T47D (cell line): ENCODE measurements at regions not wholly inside any gene's neighbourhood (a gene's known extent, or its start where the extent isn't known, plus 50 kb on each side); places are given as distances from the start of the nearest gene placed in this dataset.

ENCODE experiments used
- DNase-seq, 2 experiments: peaks; one replicate each; pipeline versions ENCODE4 v3.0.0 to v3.0.0-alpha.2; 2011 to 2012; ENCODE audit warnings: low read depth in 1 of 2, low spot score in 1 of 2
- JUND ChIP-seq: IDR thresholded peaks from 2 replicates; pipeline ENCODE4 v1.6.1; 2012; ENCODE audit warnings: low read depth
- in situ Hi-C: cut with HindIII; loops from 2 replicates; pipeline ENCODE4 v1.10.0; 2016; ENCODE audit warnings: low sequenced_read_pairs, low pct_unique_long_range_greater_than_20kb

DNA sequence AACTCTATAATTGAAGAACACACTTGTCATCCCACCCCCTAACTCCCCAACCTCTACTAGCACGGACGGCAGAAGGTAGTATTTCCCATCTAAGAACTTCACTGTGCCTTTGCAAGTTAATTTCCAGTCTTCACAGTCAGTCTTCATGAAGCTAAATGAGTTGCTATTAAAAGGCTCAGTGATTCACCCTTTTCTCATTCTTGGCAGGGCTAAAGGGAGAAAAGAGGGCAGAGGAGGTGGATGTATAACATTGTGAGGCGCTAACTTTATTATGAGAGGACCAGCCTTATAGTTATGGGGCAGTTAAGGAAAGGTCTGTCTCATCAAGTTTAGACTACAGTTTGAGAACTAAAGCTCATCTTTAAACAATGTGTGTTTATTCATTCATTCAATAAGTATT, 161.0 kb upstream of the S100G start:
- in situ Hi-C loops, result no loop called here
- no peak for TF ChIP-seq JUND
- no peak for DNase-seq

DNA sequence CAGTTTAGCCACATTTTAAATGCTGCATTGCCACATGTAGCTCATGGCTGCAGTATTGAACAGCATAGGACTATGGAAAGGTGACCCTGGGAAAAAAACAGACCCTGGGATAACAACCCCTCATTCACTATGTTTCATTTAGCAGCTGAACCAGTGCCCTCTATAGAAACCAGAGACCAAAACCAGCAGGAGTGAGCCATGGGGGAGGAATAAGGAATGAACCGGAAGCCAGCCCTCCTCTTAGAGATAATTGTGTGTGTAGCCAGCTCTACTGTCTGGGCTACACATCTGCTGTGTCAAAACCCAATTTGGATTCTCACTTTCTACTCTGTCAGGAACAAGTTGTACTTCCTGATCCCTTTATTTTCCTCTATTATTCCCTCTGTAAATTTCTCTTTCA, 158.5 kb upstream of the S100G start:
- in situ Hi-C loops, result no loop called here
- no peak for DNase-seq
- no peak for TF ChIP-seq JUND

DNA sequence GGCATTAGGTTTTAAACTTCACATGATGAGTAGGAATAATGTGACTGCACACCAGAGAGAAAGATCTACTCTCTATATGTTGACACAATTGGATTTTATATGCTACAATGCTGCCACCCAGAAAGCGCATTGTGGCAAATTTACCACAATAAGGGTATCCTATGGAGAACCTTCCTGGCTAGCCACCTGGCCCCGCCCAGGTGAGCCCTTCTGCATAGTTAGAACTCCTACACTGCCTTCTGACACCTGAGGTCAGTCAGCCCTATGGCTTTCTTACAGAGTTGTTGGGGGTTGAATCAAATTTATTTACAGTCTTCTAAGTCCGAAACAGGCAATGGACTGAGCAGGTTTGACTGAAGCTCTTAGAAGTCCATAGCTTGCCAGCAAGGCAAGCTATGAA, 153.8 kb upstream of the S100G start:
- DNase-seq, result no peak
- TF ChIP-seq JUND, result no peak
- in situ Hi-C loops, result no loop called here

DNA sequence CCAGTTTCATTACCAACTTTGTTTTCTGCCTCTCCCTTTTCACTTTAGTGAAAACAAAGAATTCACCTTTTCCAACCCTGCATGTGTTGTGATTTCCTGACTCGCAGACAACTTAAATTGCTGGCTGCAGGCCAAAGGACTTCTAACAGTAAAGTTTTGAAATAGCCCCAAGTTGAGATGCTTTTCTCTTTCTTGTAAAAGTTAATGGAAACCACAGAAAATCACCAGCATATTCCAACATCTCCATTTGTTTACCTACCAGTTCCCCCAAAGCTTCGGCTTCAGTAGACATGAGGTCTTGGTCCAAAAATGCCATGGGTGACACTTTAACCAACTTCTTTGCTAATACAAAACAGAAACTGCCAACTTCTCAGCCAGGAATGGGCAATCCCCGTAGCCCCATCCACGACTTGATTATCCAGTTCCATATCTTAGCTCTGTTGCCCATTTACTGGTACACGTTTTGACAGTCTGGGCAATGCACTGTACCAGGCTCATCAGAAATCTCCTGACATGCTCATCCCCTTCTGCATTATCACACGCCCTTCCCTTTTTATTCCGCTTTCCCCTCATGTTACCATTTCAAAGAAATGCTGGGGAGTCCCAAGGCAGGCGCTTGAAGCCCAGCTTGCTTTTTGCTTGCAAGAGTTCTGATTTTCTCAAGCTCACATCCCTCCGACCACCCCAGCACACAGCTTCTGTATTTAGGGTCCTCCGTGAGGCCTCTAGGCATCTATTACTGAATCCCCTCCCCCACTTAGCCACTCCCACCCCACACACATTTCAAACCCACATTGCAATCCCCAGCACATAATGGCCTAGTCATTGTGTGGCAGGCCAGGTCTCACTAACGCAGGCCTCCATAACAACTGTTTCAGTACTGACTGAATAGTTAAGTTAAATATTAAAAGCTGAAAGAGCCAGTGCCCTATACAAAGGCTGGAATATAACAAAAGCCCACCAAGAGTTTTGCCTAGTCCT, 137.9 kb upstream of the S100G start:
- in situ Hi-C loops, result no loop called here
- no peak for DNase-seq
- no peak for TF ChIP-seq JUND

GRCh38 chrX:16516232-16516876, 133.6 kb upstream of the S100G start:
- in situ Hi-C loops, result no loop called here
- TF ChIP-seq JUND, result no peak
- DNase-seq, result no peak

- in situ Hi-C loops, result no loop called here
- DNase-seq, result no peak
- no peak for TF ChIP-seq JUND
Measured at GRCh38 chrX:16517039-16517605, 132.8 kb upstream of the S100G start.

- DNase-seq, result no peak
- in situ Hi-C loops, result no loop called here
Measured at GRCh38 chrX:16518131-16518530, 131.8 kb upstream of the S100G start.

GRCh38 chrX:16524316-16524715, 125.6 kb upstream of the S100G start:
- in situ Hi-C loops, result no loop called here
- no peak for DNase-seq
- no peak for TF ChIP-seq JUND

More at GRCh38 chrX:16518131-16518530, 131.8 kb upstream of the S100G start:
- TF ChIP-seq JUND, result no peak

DNA sequence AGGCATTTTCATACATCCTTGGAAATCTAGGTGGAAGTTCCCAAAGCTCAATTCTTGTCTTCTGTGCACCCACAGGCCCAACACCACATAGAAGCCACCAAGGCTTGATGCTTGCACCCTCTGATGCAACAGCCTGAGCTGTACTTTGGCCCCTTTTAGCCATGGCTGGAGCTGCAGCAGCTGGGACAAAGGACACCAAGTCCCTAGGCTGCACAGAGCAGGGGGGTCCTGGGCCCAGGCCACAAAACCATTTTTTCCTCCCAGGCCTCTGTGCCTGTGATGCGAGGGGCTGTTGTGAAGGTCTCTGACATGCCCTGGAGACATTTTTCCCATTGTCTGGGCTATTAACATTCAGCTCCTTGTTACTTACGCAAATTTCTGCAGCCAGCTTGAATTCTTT, 124.0 kb upstream of the S100G start:
- no peak for DNase-seq
- in situ Hi-C loops, result no loop called here
- TF ChIP-seq JUND, result no peak

DNA sequence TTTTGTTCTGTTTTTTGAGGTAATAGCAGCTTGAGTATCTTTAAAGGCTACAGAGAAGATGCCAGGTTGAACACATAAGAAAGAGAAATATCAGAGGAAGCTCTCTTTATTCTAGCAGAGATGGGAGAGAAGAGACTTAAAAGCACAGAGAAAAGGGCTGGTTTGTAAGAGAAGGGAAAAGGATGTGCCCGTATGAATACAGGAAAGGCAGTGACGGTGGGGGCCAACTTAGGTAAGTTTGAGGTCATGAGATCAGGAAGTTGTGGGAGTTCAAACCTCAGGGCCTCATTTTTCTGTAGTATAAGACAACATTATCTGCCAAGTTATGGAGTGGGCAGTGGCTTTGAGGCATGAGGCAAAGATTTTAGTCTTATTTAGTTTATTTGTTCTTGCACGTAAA, 121.3 kb upstream of the S100G start:
- TF ChIP-seq JUND, result no peak
- DNase-seq, result no peak
- in situ Hi-C loops, result no loop called here
